Thymus (tissue), 11 donors: ENCODE measurements at regions not wholly inside any gene's neighbourhood (a gene's known extent, or its start where the extent isn't known, plus 50 kb on each side); places are given as distances from the start of the nearest gene placed in this dataset.
"Not testable (repeated sequence)": the region's sequence is repeated elsewhere in the genome, so short reads cannot be mapped to it uniquely, and the experiment has no call there.

ENCODE experiments used
- DNase-seq, 9 donors: peaks; one replicate each; pipeline ENCODE4 v3.0.0-alpha.2; 2013; ENCODE audit warnings: low spot score in 9 of 9, low read depth in 6 of 9, missing footprints in 1 of 9
- H3K27ac ChIP-seq, 2 donors: one replicate each; pipeline ENCODE4 v1.5.1; 2013; ENCODE audit warnings: control low read depth in 1 of 2, low read depth in 1 of 2, low read length in 1 of 2, mild to moderate bottlenecking in 1 of 2, moderate library complexity in 1 of 2
- H3K27me3 ChIP-seq, 2 donors: one replicate each; pipeline ENCODE4 v1.5.1; 2013; ENCODE audit warnings: low read length in 1 of 2; ENCODE audit not compliant: control insufficient read depth in 2 of 2, insufficient read depth in 1 of 2
- H3K36me3 ChIP-seq, 2 donors: one replicate each; pipeline ENCODE4 v1.5.1; 2013; ENCODE audit warnings: low read length in 1 of 2, mild to moderate bottlenecking in 1 of 2, moderate library complexity in 1 of 2; ENCODE audit not compliant: control insufficient read depth in 2 of 2, insufficient read depth in 2 of 2
- H3K4me1 ChIP-seq, 2 donors: one replicate each; pipeline ENCODE4 v1.5.1; 2013; ENCODE audit warnings: low read length in 2 of 2; ENCODE audit not compliant: control insufficient read depth in 2 of 2, insufficient read depth in 2 of 2
- H3K4me3 ChIP-seq, 2 donors: one replicate each; pipeline ENCODE4 v1.5.1; 2013; ENCODE audit warnings: low read length in 2 of 2, control low read depth in 1 of 2, mild to moderate bottlenecking in 1 of 2
- H3K9me3 ChIP-seq, 2 donors: one replicate each; pipeline ENCODE4 v1.5.1; 2013; ENCODE audit warnings: low read length in 1 of 2, mild to moderate bottlenecking in 1 of 2; ENCODE audit not compliant: control insufficient read depth in 2 of 2, insufficient read depth in 1 of 2
- WGBS: extraction: QIAGEN DNeasy Blood & Tissue Kit; methylation state at CpG from one replicate; pipeline ENCODE4 v1.1.7; 2013; 5-methylcytosine and 5-hydroxymethylcytosine counted together
- donor health status: healthy.

DNA sequence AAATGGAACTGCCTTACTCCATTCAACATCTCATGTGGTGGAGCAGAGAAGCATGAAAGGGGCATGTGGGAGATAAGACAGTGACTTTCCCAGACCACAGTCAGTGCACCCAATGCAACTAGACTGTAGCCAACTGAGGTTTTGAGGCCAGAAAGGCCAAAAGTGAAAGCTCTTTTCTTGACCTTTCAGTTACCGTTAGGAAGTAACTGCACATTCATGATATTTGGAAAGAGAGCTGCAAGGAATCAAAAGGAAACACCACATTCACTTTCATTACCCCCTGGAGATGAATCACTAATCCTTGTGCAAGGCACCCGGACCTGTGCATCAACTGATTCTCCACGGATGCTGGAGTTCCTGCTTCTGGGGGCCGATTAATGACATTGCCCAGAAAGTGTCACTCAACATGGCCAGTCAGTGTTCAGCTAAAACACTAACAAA lies 72.9 kb upstream of the ELK3 start:
- H3K4me1 ChIP-seq: peaks cover 0 to 20% of the 10 kb centered on the region in 2 donors
- H3K27ac ChIP-seq: no peak overlapping the region
- 12% methylated on average over 4 of the region's 4 CpGs for WGBS
- H3K9me3 ChIP-seq: no peaks in the 10 kb centered on the region
- DNase-seq: no peak
- no peaks in the 10 kb centered on the region for H3K36me3 ChIP-seq
- H3K27me3 ChIP-seq: no peaks in the 10 kb centered on the region
- no peak overlapping the region for H3K4me3 ChIP-seq

DNA sequence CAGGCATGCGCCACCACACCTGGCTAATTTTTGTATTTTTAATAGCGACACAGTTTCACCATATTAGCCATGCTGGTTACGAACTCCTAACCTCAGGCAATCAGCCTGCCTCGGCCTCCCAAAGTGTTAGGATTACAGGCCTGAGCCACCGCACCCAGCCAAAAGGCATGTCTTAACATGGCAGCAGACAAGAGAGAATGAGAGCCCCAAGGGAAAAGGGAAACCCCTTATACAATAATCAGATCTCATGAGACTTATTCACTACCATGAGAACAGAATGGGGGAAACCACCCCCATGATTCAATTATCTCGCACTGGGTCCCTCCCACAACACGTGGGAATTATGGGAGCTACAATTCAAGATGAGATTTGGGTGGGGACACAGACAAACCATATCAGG lies 65.9 kb upstream of the ELK3 start:
- not testable (repeated sequence) for H3K9me3 ChIP-seq, H3K4me3 ChIP-seq, H3K36me3 ChIP-seq, H3K27me3 ChIP-seq, H3K27ac ChIP-seq, H3K4me1 ChIP-seq, DNase-seq
- WGBS: 95% methylated on average over 7 of the region's 7 CpGs

DNA sequence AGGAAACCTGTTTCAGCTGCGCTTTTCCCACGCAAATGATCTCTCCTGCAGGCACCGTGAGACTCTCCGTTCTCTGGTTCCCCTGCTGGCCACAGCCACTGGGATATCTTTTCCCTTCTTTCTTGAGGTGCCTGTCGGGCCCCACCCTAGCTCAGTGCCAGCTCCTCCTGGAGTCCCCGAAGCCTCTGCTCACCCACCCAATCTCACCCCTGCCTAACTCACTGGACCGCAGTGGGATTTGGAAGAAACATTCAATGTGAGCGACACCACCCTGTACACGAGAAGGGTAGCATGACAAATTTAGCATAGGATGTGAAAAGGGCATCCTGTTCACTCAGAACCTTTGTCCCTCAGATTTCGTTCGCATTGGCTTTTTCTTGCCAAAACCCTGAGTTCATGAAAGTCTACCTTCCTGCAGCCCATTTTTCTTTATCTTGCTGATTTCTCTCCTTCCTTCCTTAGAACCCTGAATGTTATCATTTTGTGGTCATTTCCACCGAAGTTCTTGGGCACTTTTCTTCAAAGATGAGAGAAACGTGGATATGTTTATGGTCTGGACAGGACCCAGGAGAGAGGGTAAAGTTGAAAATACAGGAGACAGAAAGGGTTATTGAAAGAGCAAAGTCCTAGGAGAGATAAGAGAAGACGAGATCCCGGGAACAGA lies 63.6 kb upstream of the ELK3 start:
- Histone ChIP-seq H3K27ac (no peak overlapping the region), H3K9me3 (no peaks in the 10 kb centered on the region), H3K27me3 (no peaks in the 10 kb centered on the region), H3K4me1 (no peaks in the 10 kb centered on the region), H3K4me3 (no peak overlapping the region), H3K36me3 (no peaks in the 10 kb centered on the region)
- 90% methylated on average over 15 of the region's 15 CpGs for WGBS
- no peak for DNase-seq

GRCh38 chr12:96131230-96131788 lies 62.9 kb upstream of the ELK3 start:
- Histone ChIP-seq H3K27ac (no peak overlapping the region), H3K36me3 (no peaks in the 10 kb centered on the region), H3K4me1 (no peaks in the 10 kb centered on the region), H3K9me3 (no peaks in the 10 kb centered on the region), H3K27me3 (no peaks in the 10 kb centered on the region), H3K4me3 (no peak overlapping the region)
- DNase-seq: no peak
- WGBS: 83% methylated on average over 5 of the region's 5 CpGs

GRCh38 chr12:96132819-96133218 lies 61.4 kb upstream of the ELK3 start:
- no peak for DNase-seq

DNA sequence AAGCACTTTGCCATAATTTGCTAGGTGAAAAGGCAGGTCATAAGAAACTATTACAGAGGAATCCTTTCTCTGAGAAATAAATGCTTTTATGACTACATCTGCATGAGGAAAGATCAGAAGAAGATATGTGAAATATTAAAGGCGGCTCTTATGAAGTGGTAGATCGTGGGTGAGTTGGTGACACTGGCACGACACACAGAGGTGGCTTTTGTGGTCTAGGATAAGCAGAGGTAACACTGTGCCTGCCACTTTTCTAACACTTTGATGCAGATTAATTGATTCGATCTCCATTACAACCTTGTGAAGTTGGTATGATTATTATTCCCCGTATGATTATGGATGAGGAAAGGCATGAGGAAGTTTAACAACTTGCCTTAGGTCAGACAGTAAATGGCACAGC lies 60.0 kb upstream of the ELK3 start:
- H3K4me1 ChIP-seq: no peaks in the 10 kb centered on the region
- DNase-seq: no peak
- 53% methylated on average over 5 of the region's 5 CpGs for WGBS
- H3K36me3 ChIP-seq: no peaks in the 10 kb centered on the region
- H3K4me3 ChIP-seq: no peak overlapping the region
- no peak overlapping the region for H3K27ac ChIP-seq
- no peaks in the 10 kb centered on the region for H3K9me3 ChIP-seq
- H3K27me3 ChIP-seq: no peaks in the 10 kb centered on the region

More at GRCh38 chr12:96132819-96133218, 61.4 kb upstream of the ELK3 start:
- Histone ChIP-seq H3K27ac (no peak overlapping the region), H3K27me3 (no peaks in the 10 kb centered on the region), H3K9me3 (no peaks in the 10 kb centered on the region), H3K4me1 (no peaks in the 10 kb centered on the region), H3K36me3 (no peaks in the 10 kb centered on the region), H3K4me3 (no peak overlapping the region)
- 86% methylated on average over 4 of the region's 4 CpGs for WGBS

DNA sequence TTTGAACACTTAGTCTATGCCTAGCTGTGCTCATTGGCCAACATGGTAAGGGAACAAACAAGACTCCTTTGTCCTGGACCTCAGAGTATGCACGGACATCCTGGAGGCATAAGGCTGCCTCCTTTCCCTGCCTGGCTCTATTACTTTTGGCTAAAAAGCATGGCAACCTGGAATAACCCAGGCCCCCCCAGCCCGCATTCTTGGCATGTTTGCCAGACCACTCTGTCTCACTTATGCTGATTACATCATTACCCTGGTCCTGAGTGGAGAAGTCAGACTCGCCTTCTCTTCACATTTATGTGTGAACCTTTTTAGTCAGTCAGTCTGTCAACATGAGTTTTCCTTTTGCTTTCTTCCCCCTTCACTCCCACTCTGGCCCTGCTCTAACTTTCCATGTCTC lies 58.0 kb upstream of the ELK3 start:
- no peaks in the 10 kb centered on the region for H3K9me3 ChIP-seq
- H3K36me3 ChIP-seq: no peaks in the 10 kb centered on the region
- no peak overlapping the region for H3K27ac ChIP-seq
- no peaks in the 10 kb centered on the region for H3K27me3 ChIP-seq
- no peak overlapping the region for H3K4me3 ChIP-seq
- no peak for DNase-seq
- no peaks in the 10 kb centered on the region for H3K4me1 ChIP-seq
- 96% methylated on average over 3 of the region's 3 CpGs for WGBS

DNA sequence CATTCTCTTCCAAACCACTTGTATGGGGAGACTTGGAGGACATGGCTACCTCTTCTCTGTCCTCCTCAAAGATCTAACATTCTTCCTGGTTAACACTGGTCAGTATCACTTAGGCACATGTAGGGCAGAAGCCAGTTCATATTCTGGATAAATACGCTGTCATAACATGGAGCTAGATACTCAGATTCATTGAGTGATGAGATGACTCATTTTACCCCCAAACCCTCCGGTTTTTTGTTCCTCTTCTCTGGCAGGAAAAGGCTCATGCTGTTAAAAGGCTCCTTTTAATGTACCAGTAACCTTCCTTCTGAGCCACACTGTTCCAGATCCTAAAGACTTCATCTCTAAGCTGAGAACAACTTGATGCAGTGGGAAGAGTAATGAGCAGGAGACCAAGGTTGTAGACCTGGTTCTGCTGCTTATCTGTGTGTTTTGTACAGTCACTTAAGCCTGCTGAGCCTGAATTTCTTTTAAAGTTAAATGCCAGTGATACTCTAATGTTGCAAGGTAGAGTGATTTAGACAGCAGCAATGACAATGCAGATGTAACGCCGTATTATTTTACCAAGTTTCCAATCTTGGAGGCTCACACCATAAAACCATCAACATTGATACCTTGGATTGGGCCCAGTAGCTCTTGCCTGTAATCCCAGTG lies 57.3 kb upstream of the ELK3 start:
- Histone ChIP-seq H3K4me1 (no peaks in the 10 kb centered on the region), H3K27ac (no peak overlapping the region), H3K36me3 (no peaks in the 10 kb centered on the region), H3K9me3 (no peaks in the 10 kb centered on the region), H3K4me3 (no peak overlapping the region), H3K27me3 (no peaks in the 10 kb centered on the region)
- DNase-seq: no peak
- 80% methylated on average over 4 of the region's 4 CpGs for WGBS

DNA sequence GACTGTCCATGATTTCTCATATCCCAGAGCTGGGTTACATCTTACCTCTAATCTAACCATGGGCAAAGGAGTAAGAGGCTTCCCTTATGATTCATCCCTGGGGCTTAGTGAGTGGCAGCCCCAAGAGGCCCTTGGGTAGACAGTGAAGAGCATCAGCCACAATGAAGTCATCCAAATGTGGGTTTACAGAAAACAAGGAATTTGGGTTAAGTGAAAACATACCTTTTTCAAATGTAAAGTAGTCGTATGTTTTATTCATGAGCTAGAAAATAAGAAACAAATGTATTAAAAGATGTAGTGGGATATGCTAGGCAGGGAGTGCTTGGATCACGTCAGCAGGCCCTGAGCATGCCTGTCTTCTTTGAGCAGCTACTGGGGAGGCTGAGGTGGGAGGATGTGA lies 54.0 kb upstream of the ELK3 start:
- DNase-seq: no peak
- Histone ChIP-seq H3K27me3 (no peaks in the 10 kb centered on the region), H3K4me1 (peaks cover 9 to 15% of the 10 kb centered on the region in 2 donors), H3K27ac (no peak overlapping the region), H3K4me3 (no peak overlapping the region), H3K9me3 (no peaks in the 10 kb centered on the region), H3K36me3 (no peaks in the 10 kb centered on the region)
- WGBS: 95% methylated on average over 2 of the region's 2 CpGs
